ENCODE measurements at regions not wholly inside any gene's neighbourhood (a gene's known extent, or its start where the extent isn't known, plus 50 kb on each side); places are given as distances from the start of the nearest gene placed in this dataset.

DNA sequence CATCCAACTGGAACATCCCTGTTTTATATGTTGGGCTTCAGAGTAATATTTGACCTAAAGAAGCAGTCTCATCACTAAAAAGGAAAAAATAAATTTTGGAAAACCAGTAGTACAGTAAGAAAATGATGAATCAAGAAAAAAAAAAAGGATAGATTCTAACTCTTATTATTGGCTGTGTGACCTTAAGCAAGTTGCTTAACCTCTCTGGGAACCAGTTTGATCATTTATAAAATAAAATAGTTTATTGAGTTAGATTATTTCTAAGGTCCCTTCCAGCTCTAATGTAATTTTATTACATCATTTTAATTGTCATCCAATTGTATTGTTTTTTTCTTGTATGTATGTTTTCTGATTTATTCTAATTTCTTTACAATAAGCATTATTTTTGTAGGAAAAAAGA, 127.0 kb downstream of the PRELID2 start:
- DNase-seq (ENCODE audit: low read depth), result no peak

DNA sequence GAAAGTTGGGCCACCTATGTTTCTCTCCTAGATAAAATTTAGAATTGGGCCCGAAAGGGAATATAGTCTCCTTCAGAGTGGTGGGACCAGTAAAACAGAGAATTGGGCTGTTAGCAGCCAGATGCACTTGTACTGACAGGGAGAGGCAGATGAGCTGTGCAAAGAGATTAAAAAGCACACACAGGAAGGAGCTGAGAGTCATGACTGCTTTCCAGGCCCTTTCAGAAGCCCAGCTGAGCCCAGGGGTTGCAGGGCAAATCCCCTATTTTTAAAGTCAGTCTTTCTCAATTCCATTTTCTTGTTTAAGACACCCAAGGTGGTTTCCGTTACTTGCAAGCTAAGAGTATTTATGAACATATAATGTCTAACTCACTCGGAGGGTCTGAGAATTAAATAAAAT, 130.4 kb downstream of the PRELID2 start:
- no peak for DNase-seq (ENCODE audit: low read depth)

DNA sequence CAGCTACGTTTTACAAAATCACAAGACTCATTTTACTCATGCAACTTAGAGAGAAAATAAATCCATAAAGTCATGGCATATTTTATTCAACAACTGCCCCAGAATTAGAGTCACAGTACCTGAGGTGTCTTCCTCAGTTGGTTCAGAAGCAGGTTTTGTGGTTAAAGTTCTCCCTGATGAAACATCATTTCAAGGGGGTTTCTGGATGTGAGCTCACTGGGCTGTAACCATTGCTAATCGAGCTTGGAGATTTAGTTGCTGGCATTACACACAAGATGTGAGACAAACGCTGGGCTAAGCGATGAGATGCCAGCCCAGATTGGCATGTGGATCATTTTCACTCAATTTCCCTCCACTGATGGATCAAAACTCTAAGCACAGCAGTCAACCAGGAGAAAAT, 131.3 kb downstream of the PRELID2 start:
- no peak for DNase-seq (ENCODE audit: low read depth)

DNA sequence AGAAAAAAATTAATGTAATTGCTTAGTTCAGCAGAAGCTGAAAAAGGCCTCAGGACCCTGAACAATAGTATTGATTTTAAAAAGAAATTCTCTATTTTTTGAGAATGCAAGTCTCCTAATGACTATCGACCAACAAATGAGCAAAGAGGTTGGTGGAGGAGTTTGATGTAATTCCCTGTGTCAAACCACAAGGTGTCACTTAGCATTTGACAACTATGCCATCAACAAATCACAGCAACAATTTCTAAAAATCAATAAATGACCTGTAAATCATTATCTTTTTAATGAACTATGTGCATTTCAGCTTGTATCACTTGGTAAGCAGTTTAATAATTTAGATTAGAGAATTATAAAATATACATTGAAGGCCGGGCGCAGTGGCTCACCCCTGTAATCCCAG, 133.7 kb downstream of the PRELID2 start:
- DNase-seq (ENCODE audit: low read depth), result no peak

DNA sequence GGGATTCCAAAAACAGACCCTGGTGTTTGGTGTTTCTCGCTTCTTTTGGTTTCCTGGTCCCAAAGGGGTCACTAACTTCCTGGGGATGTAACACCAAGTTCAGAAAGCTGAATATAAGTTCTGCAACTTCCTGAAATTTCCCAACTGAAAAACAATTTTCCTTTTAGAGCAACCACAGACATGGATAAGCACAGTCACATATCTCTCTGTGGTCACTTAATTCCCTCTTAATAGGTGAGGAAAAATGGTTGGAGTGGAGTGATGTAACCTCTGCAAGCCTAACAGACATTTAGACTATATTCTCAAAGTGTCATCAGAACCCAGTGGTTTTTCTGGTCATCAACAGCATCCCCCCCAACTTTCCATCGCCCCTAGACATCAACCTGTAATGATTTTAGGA, 135.3 kb downstream of the PRELID2 start:
- no peak for DNase-seq (ENCODE audit: low read depth)

DNA sequence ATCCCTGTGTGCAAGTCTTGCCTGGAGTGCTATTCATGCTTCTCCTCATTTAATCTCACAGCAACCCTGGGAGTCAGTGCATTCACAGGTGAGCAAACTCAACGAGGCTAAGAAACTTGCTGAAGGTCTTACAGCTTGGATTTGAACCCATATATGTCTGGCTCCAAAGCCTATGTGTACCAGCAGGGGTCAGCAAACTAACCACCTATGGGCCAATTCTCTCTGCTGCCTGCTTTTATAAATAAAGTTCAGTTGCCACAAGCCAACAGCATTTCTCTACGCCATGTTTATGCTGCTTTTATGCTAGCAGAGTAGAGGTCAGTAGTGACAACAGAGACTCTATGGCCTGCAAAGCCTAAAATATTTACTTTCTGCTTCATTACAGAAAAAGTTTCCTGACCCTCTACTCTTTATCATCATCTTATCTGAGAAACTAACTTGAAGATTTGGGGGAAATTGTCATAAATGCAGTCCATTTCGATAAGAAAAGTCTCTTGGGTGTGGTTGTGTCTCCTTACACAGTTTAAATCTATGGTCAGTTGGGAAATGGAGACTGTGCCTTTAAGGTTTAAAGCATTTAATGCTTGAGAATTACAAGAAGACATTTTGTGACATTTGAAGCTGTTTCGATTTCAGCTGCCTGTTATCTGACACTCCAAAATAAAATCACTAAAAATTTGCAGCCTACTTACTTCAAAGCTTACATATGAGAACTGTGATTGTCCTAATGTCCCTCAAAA, 137.7 kb downstream of the PRELID2 start:
- DNase-seq (ENCODE audit: low read depth), result peak; percentile 33

DNA sequence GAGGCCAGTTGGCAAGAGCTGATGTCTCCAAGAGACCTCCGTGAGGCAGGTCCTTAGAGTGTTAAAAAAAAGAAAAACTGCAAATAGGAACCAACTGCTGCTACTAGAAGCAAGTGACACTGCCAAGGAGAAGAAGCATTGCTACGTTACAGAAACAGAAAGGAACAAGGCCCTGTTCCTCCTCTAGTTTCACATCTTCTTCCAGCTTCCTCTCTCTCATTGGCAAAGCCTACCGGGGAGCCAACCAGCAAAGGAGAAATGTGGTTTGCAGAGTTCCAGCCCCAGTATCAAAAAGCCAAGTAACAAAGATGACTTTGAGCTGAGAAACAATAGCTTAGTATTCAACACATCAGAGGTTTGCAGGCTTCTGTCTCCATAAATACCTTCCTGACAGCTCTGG, 145.9 kb downstream of the PRELID2 start:
- DNase-seq (ENCODE audit: low read depth), result no peak

DNA sequence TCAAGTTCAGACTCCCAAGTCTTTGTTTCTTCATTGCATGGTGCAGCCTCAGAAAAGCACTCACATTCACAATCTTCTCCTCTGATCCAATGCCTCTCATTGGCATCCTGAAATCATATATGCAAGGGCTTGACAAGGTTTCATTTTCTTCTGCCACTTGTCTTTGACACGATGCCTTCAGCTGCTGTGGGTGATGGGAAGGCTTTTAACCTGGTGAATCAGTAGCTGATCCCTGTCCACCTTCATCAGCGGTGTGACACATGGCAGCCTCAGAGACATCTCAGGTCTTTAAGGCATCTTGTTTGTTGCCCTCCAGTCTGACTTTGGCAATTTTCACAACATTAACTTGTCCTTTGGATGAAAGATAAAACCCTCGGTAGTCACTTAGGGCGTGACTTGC, 147.2 kb downstream of the PRELID2 start:
- DNase-seq (ENCODE audit: low read depth), result no peak

DNA sequence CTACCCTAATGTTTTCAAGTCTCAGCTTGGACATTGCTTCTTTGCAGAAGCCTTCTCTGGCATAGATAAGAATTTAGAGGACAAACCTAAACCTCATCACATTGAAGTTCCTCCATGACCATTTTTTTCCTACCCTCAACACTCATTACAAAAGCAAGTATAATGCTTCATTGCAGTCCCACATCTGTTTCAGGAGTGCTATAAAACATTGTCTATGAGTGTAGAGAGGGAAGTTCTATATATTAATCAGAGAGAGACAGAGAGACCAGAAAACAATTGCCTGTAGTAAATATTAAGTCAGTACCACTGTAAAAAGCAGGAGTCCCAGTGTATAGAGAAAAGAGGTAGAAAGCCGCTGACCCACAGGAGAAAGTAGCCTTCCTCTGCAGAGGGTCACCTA, 149.7 kb downstream of the PRELID2 start:
- no peak for DNase-seq (ENCODE audit: low read depth)

DNA sequence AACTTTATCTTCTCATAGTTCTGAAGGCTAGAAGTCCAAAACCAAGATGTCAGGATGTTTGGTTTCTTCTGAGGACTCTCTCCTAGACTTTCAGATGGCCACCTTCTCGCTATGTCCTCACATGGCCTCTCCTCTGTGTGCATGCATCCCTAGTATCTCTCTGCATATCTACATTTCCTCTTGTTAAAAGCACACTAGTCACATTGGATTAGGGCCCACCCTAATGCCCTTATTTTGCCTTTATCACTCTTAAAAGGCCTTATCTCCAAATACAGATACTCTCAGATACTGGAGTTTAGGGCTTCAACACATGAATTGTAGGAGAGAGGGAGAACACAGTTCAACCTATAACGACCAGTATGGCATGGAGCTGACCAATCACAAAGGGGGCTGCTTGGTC, 151.7 kb downstream of the PRELID2 start:
- no peak for DNase-seq (ENCODE audit: low read depth)

DNA sequence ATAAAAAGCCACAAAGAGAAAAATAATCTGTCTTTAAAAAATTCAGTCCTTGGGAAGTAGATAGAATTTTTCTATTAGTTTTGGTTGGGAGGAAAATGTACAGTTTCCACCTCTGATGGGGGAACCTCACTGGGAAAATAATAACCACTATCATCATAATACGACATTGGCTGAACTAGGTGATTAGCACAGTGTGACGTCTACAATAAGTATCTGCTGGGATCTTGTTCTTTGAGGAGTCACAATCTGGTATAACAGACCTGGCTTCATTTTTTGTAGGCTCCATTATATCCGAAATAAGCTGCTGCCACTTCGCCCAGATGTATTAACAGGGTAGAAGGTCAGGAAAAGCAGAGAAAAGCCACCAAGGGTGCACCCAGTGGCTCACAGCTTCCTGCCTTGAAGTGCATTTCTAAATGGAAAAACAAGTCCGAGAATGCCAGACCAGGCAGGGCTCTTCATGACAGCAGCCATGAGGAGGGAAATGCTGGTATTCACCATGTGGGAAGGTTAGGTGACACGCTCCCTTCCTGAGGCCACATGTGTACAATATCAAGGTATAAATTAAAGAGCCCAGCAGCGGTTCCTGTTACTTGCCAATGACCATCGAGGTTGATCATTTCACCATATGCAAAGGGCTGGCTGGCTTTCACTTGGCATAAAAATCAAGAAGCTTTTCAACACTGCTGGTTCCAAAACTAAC, 152.8 kb downstream of the PRELID2 start:
- DNase-seq (ENCODE audit: low read depth), result no peak

DNA sequence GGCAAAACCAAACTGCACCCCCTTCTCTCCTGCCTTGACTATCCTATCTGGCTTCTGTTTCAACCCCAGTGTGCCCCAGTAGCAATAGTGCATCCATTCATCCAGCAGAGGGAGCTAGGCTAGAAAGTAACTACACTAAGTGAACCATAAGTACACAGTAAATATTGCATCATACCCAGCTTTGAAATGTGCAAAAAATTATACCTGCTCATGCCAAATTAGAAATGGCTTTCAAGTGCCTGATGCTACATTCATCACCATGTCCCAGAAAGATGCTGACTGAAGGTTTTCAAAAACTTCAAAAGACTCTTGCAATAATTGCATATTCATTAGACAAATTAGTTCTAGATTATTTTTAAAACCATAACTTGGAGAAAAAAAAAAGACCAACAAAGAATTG, 153.5 kb downstream of the PRELID2 start:
- peak; percentile 59 for DNase-seq (ENCODE audit: low read depth)

DNA sequence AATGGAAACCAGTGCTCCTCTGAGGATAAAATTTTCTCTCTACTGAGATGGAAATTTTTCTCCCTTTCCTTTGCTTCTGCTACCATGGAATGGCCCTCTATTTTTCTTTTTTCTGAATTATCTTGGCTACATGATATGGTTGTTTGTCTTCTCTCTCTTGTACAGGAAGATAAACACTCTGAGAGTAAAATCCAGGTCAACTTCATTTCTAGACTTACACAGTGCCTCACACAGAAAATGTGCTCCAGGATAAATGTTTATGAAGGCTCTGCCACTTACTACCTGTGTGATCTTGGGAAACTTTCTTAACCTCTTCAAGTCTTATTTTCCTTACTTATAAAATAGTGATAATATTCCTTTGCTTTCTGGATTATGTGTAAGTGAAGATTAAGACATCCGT, 153.9 kb downstream of the PRELID2 start:
- DNase-seq (ENCODE audit: low read depth), result no peak

DNA sequence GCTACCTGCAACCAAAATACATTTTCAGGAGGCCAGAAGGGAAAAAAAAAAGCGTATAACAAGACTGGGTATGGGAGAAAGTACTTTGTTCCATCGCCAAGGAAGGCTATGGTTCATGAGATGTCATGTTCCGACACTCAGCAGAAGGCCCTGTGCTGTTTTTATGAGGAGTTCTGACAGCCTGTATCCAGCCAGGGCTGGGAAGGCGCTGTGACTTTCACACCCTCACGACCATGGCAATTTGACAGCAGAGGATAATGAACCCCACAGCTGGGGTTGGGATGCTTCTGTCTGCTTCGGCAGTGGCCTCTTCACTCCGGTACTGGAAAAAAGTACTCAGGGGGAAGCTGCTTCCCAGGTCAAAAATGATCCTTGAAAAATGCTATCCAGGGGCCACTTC, 154.4 kb downstream of the PRELID2 start:
- no peak for DNase-seq (ENCODE audit: low read depth)

DNA sequence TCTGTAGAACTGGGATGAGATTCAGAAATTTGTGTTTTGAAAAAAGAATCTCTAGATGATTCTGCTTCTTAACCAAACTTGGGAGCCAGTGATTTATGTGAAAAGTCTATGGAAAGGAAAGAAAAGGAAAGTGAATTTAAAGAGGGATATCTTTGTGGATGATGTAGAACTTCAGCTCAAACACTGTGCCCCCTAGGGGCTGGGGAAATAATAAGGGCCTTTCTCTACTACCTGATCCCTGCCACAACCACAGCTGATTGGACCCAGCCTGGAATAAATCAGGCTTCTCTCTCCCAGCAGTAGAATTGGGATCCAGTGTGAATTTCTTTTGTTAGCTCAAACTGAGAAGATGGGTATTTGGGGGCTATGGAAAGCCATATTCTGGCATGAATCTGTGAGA, 155.0 kb downstream of the PRELID2 start:
- no peak for DNase-seq (ENCODE audit: low read depth)

DNA sequence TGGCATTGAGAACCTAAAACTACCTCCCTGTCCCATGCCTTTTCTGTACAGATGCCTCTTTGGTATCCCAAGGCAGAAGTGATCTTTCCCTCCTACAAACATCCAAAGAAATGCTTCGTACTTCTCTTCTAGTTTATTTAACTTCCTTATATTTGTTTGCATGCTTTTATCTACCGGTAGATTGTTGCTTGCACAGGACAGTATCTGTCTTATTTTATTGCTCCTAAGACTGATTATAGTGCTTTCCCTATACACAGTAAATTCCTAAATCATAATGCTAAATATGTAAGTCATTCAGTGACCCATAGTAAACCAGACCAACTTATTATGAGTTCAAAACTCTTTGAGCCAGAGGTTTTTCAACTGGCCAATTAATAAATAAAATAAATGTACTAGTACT, 156.9 kb downstream of the PRELID2 start:
- DNase-seq (ENCODE audit: low read depth), result no peak

DNA sequence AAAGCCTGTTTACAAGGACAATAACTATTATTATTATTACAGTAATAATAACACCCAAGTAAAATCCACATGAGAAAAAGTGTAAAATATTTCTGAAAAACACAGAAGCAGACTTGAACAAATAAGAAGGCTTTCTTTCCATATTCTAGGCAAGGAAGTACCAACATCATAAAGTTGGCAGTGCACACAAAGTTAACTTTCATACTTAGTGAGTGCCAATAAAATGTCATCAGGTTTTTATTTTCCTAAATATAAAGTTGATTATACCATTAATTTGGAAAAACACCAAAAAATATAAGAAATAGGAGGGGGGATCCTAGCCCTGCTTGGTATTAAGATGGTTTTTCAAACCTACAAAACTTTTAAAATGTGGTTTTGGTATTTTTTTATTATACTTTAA, 161.4 kb downstream of the PRELID2 start:
- no peak for DNase-seq (ENCODE audit: low read depth)

DNA sequence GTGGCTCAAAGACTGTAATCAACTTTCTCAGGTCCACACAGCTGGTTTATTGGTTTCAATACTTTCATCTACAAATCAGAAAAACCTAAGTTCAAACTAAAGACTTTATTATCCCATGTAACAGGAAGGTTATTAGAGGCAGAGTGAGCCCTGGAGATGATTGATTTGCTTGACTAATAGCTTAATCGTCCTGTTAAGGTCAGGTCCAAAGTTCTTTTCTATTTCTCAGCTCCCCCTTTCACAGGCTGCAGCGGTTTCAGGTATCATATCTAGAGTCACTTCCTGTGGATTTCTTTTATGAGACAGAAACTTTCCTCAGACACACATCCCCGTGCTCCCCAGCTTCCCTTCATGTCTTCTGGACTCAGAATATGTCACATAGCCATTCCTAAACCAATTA, 166.4 kb downstream of the PRELID2 start:
- no peak for DNase-seq (ENCODE audit: low read depth)

DNA sequence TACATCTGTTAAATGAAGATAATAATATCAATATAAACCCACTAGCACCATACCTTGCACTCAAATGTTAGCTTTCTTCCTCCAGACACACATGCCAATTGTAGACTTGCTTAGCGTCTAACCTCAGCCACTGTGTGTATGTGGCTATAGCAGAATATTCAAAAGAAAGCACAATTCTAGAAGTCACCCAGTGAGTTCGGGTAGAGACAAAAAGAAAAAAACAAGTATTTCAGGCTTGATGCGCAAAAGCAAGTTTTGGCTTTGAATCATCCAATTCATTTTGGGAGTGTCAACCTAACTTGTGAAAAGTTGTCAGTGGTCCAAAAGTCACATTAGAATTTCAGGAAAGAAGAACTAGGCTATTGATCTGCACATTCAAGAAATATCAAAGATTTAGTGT, 167.4 kb downstream of the PRELID2 start:
- DNase-seq (ENCODE audit: low read depth), result no peak

DNA sequence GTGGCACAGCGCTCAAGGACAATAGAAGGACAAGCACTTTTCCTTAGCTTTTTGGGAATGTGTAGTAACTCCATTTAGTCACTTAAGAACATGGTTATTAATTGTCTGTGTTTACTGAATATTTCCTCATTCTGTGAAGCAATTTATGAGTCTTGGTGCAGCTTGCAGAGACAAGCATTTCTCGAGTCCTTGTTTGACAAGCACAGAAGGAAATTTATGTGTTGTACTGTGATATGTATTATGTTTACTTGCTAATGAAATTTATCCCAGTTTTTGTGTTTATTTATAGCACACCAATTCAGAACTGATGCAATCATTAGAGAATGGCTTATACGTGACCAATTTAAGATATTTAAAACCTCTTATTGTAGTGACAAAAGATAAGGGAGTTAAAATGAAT, 168.6 kb downstream of the PRELID2 start:
- DNase-seq (ENCODE audit: low read depth), result no peak

DNA sequence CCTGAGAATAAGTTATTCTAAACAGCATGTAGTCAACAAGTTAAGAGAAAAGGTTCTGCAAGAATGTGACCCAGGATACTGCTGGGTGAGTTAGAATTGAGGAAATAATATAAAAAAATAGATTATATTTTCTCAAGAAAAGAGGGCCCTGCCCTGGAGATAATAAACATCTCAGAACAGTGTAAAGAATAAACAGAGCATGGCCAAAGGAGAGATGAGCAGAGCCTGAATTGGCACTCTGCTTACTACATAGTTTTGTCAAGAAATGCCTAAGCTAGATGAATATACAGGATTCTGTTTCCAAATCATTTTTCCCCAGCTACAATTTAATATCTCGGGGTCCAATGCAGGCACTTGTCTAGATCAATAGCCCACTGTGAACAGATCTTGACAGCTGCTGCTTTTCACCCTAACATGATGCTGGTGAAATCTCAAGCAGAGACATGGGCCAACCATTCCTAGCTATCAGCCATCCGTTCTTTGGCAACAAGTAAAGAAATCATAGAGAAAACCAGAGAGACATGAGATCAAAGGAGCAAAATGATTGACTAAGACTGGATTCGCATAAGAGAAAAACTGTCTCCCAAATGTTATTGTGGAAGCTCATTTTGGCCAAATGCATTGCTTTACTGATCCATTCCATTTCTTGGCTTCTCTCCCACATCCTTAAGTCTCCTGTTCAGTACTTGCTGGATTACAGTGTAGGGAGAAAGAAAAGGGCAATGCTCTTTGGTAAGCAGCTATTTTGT, 173.2 kb downstream of the PRELID2 start:
- no peak for DNase-seq (ENCODE audit: low read depth)

DNA sequence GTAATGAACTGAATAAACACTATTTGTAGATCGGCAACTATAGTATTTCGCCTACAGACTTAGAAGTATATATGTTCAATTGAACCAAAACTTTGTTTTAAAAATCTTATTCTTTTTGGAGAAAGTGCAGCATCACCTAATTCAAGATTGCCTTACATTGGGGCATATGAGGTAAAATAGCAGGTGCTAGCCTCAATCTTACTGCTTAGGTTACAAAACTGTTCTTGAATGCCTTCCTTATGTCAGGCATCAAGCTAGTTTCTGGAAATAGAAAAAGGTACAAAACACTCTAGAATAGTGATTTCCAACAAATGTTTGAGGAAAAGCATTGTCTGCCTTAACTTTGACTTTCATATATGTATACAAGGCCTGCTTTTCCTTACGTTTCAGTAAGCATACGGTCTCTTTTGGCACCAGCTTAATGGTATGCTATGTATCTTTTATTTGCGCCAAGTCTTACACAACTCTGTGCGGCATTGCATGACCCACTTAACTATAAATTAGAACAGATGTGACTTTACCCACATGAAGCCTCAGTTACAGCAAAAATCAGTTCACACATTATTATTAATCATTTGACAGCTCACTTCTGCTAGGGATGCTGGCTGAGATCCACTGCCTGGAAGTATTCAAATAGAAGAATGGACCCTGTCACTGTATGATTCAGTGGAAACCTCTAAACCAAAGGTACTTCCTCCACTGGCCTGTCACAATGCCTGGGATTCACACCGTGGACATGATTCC, 174.1 kb downstream of the PRELID2 start:
- no peak for DNase-seq (ENCODE audit: low read depth)

DNA sequence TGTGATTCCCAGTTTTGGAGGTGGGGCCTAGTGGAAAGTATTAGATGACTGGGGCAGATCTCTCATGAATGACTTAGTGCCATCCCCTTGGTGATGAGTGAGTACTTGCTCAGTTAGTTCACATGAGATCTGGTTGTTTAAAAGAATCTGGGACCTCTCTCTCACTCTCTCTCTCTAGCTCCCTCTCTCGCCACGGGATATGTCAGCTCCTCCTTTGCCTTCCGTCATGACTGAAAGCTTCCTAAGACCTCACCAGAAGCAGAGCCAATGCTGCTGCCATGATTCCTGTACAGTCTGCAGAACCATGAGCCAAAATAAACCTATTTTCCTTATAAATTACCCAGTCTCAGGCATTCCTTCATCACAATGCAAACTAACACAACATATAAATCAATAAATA, 176.7 kb downstream of the PRELID2 start:
- no peak for DNase-seq (ENCODE audit: low read depth)
